HL-60 (cell line): ENCODE measurements at regions not wholly inside any gene's neighbourhood (a gene's known extent, or its start where the extent isn't known, plus 50 kb on each side); places are given as distances from the start of the nearest gene placed in this dataset.

ENCODE experiments used
- DNase-seq, 2 experiments: peaks; one replicate each; pipeline ENCODE4 v3.0.0-alpha.2; 2010 to 2020; ENCODE audit warnings: low read depth in 1 of 2, low spot score in 1 of 2
- H3K27ac ChIP-seq: fragments of 250-450 bp; sonication (Bioruptor Pico); replicated peaks from 2 replicates; pipeline ENCODE4 v1.5.1; 2020; ENCODE audit warnings: mild to moderate bottlenecking, moderate library complexity
- H3K27me3 ChIP-seq: fragments of 250-450 bp; sonication (Bioruptor Pico); 2 replicates; pipeline ENCODE4 v1.5.1; 2021; ENCODE audit warnings: mild to moderate bottlenecking, moderate library complexity; ENCODE audit not compliant: insufficient read depth, poor library complexity, severe bottlenecking
- H3K4me3 ChIP-seq: replicated peaks from 2 replicates; pipeline ENCODE4 v1.5.1; 2011; ENCODE audit warnings: mild to moderate bottlenecking, control low read depth, low read length; ENCODE audit not compliant: insufficient read depth
- GABPA ChIP-seq: IDR thresholded peaks from 2 replicates; pipeline ENCODE4 v1.6.1; 2012; ENCODE audit warnings: low read depth
- POLR2AphosphoS5 ChIP-seq: IDR thresholded peaks from 2 replicates; pipeline ENCODE4 v1.6.1; 2012; ENCODE audit warnings: low read depth
- SPI1 ChIP-seq: IDR thresholded peaks from 2 replicates; pipeline ENCODE4 v1.6.1; 2012; ENCODE audit warnings: low read depth, mild to moderate bottlenecking, borderline replicate concordance
- TF ChIP-seq, protein P1 (sequence below): IDR thresholded peaks from one replicate; pipeline ENCODE4 v1.5.1; 2011; ENCODE audit warnings: low read length, control low read depth, inconsistent platforms; ENCODE audit not compliant: insufficient read depth
- TF ChIP-seq, protein P2 (sequence below): IDR thresholded peaks from 2 replicates; pipeline ENCODE4 v1.6.1; 2012; ENCODE audit warnings: low read depth; ENCODE audit not compliant: insufficient replicate concordance

DNA sequence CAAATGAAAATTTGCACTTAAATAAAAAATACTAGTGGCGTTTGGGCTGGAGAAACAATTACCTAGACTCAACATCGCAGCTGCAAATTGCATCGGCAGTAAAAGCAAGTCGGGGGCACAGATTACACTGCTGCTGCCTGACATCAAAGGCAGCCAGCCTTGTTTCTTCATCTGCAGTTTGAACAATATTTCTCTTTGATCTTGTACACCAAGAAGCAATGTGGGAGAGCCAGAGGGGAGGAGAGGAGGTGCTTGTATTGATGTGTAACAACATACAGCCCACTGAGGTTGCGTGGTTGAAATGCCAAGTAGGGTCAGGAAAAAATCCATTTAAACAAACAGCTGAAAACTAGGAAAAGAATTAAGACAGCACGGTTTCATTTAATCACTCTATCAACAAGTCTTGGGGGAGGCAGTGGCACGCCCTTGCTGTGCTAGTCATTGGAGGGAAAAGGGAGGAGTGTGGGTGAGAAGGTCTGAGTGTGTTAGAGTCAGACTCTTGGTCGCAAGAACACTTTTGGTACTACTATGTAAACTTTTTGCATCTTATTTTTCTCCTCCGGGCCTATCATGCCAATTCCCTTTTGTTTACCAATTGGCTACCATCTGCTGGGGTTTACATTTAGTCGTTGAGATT is 456.5 kb downstream of the OMA1 start:
- Histone ChIP-seq H3K4me3 (no peak overlapping the region), H3K27me3 (peaks cover 5% of the 10 kb centered on the region), H3K27ac (no peak overlapping the region)
- no peak for DNase-seq
- TF ChIP-seq GABPA = no peak
- TF ChIP-seq SPI1 = no peak
- TF ChIP-seq, protein P1, sequence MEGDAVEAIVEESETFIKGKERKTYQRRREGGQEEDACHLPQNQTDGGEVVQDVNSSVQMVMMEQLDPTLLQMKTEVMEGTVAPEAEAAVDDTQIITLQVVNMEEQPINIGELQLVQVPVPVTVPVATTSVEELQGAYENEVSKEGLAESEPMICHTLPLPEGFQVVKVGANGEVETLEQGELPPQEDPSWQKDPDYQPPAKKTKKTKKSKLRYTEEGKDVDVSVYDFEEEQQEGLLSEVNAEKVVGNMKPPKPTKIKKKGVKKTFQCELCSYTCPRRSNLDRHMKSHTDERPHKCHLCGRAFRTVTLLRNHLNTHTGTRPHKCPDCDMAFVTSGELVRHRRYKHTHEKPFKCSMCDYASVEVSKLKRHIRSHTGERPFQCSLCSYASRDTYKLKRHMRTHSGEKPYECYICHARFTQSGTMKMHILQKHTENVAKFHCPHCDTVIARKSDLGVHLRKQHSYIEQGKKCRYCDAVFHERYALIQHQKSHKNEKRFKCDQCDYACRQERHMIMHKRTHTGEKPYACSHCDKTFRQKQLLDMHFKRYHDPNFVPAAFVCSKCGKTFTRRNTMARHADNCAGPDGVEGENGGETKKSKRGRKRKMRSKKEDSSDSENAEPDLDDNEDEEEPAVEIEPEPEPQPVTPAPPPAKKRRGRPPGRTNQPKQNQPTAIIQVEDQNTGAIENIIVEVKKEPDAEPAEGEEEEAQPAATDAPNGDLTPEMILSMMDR = no peak

DNA sequence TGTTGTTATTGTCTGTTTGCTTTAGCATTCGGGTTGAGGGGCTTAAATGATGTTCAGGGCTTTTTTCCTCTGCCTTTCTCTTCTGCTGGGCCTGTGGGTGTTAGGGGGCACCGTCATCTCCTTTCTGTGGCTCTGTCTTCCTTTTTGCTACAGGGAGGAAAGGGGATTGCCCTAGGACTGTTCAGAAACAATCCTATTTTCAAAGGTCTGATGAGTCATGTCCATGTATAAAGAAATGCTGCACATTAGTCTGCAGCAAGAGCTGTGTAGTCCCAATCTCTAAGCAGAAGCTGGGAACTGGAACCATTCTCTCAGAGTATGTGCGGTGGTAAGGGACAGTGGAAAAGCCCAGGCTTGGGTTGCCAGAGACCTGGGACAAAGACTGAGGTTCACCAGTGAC is 462.3 kb downstream of the OMA1 start:
- DNase-seq = no peak
- Histone ChIP-seq H3K27ac (no peak overlapping the region), H3K4me3 (no peak overlapping the region), H3K27me3 (peaks cover under 1% of the 10 kb centered on the region)
- no peak for TF ChIP-seq POLR2AphosphoS5
- TF ChIP-seq SPI1 = no peak
- TF ChIP-seq, protein P2, sequence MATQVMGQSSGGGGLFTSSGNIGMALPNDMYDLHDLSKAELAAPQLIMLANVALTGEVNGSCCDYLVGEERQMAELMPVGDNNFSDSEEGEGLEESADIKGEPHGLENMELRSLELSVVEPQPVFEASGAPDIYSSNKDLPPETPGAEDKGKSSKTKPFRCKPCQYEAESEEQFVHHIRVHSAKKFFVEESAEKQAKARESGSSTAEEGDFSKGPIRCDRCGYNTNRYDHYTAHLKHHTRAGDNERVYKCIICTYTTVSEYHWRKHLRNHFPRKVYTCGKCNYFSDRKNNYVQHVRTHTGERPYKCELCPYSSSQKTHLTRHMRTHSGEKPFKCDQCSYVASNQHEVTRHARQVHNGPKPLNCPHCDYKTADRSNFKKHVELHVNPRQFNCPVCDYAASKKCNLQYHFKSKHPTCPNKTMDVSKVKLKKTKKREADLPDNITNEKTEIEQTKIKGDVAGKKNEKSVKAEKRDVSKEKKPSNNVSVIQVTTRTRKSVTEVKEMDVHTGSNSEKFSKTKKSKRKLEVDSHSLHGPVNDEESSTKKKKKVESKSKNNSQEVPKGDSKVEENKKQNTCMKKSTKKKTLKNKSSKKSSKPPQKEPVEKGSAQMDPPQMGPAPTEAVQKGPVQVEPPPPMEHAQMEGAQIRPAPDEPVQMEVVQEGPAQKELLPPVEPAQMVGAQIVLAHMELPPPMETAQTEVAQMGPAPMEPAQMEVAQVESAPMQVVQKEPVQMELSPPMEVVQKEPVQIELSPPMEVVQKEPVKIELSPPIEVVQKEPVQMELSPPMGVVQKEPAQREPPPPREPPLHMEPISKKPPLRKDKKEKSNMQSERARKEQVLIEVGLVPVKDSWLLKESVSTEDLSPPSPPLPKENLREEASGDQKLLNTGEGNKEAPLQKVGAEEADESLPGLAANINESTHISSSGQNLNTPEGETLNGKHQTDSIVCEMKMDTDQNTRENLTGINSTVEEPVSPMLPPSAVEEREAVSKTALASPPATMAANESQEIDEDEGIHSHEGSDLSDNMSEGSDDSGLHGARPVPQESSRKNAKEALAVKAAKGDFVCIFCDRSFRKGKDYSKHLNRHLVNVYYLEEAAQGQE = no peak
- TF ChIP-seq GABPA = no peak
- TF ChIP-seq, protein P1 = no peak

DNA sequence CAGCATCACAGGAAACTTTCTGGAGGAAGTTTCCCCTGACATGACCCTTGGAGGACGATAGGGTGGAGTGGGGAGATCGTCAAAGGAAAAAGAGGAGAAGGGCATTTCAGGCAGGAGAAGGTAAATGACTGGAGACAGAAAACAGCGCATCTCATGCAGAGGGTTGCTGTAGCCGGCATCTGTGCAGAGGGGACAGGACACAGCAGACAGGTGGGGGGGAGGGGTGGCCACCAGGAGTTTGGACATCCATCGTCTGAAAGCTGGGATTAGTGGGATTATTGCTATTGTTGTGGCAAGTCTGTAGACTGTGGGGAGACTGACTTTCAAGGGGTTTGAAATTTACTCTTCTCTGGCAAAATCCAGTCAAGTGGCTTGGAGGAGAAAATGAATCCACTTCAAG is 463.9 kb downstream of the OMA1 start:
- Histone ChIP-seq H3K4me3 (no peak overlapping the region), H3K27me3 (no peaks in the 10 kb centered on the region), H3K27ac (no peak overlapping the region)
- TF ChIP-seq, protein P1 = no peak
- TF ChIP-seq, protein P2 = no peak
- no peak for TF ChIP-seq POLR2AphosphoS5
- TF ChIP-seq GABPA = no peak
- TF ChIP-seq SPI1 = no peak
- DNase-seq = no peak

DNA sequence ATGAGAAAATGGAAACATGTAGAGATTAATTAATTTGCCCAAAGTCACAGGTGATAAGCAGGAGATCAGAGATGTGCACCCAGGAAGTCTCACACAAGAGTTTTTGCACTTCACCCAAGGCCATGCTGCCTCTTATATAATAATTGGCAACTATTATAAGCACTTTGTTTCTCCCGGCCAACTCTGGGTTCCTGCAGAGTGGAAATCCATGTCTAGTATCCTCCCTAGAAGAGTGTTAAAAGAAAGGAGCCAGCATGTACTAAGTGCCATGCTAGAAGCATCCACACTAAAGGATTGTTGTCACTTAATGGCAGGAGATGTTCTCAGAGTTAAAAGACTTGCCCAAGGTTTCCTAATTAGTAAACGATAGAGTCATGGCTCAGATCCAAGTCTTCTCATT is 470.3 kb downstream of the OMA1 start:
- H3K27ac ChIP-seq = no peak overlapping the region
- no peaks in the 10 kb centered on the region for H3K27me3 ChIP-seq

More for the DNA sequence above, 470.3 kb downstream of the OMA1 start:
- DNase-seq = no peak
- no peak overlapping the region for H3K4me3 ChIP-seq
- no peak for TF ChIP-seq POLR2AphosphoS5
- TF ChIP-seq SPI1 = no peak
- no peak for TF ChIP-seq GABPA
- TF ChIP-seq, protein P2 = no peak
- TF ChIP-seq, protein P1 = no peak
